ENCODE measurements at regions not wholly inside any gene's neighbourhood (a gene's known extent, or its start where the extent isn't known, plus 50 kb on each side); places are given as distances from the start of the nearest gene placed in this dataset.

DNA sequence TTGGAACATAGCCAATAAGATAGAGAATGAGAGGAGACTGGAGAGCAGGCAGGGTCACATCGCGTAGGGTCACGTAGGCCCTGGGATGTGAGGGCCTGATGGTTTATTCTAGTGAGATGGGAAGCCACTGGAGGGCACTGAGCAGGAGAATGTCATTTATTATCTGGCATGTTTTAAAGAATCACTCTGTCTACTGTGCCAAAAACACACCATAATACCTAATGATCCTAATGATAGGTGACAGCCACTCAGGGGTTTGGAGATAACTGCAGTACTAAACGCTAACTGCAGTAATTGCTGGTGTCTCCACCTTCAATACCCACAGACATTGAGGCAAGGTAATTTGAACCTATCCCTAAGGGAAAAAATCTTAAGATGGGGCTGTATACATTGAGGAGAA is 185.4 kb downstream of the TTLL7 start:
- DNase-seq, result no peak

DNA sequence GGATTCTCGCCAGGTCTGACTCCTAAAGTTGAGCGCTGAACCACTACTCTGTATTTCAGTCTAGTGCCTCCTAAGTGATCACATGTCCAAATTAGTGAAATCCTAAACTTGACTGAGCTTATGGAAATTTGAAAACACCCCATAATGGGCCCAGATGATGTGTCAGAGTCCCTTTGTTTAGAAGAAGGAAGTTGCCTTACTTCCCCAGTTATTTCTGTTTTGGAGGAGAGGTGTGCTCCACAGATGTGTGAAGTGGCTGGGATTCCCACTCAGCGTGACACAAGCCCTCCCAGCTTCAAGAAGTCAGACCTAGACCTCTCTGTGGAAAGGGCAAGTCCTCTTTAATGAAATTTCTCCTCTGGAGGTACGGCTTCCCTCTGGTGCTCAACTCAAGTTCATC is 188.8 kb downstream of the TTLL7 start:
- no peak for DNase-seq

DNA sequence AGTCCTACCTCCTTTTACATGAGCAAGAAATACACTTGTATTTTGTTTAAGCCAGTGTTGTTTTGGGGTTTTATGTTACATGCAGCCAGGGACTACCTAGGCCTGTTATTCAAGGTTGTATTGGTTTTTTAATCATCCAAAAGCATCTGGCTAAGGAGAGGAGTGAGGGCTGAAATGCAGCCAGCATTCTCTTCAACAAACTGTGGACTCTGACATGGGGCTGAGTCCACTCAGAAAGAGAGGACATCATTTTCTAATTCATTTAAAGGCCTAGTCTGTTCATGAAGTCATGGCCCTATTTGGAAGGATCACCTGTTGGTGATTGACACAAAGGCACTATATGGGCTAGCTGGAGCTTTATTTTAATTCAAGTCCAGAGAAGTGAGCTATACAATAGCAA is 190.4 kb downstream of the TTLL7 start:
- no peak for DNase-seq

DNA sequence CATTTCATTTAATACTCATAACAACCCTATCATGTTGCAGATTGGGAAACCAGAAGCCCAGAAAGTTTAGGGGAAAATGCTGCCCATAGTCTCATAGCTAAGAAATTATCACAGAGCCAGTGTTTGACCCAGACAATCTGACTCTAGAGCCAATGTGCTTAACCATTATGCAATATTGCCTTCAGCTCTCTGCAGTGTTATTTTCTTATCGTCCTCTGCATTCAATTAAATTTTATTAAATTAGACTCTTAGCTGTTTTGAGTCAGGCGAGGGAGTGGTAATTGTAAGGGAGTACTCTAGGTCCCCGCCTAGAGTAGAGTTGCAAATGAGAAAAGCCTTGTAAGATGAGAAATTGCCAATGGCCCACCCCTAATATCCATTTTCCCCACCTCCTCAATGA is 191.1 kb downstream of the TTLL7 start:
- DNase-seq, result no peak

DNA sequence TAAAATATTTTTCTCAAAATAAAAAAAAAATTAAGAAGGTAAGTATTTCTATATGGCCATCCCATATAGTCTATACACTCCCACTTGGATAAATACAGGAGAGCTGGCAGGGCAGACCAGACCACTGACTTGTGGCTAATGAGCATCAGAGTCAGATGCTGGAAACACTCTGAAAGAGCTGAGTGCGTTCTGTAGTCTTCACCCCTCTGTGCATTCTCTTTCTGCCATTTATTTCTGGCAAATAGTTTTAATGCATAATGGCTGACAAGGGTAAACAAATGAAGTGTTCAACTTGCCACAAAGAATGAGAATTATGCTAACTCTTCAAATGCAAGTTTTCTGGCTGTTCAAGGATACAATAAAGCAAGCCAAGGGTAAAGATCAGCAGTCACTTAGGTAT is 191.7 kb downstream of the TTLL7 start:
- DNase-seq, result no peak

DNA sequence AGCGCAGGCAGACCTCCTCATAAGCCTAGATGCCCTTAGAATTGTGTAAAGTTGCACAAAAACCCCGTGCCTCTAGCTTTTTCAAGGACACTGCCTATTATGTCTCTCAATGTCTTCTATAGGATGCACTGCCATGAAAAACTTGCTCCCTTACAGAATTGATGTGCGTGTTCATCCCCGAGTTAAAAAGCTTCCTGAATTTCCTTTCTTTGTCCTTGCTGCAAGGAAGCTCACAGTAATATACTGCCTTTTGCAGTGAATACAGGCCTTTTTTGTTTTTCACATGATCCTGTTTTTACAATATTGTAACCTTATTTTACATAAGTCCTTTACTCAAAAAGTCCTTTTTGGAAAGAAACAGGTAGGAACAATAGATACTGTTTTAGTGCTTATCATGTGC is 193.0 kb downstream of the TTLL7 start:
- DNase-seq, result no peak

DNA sequence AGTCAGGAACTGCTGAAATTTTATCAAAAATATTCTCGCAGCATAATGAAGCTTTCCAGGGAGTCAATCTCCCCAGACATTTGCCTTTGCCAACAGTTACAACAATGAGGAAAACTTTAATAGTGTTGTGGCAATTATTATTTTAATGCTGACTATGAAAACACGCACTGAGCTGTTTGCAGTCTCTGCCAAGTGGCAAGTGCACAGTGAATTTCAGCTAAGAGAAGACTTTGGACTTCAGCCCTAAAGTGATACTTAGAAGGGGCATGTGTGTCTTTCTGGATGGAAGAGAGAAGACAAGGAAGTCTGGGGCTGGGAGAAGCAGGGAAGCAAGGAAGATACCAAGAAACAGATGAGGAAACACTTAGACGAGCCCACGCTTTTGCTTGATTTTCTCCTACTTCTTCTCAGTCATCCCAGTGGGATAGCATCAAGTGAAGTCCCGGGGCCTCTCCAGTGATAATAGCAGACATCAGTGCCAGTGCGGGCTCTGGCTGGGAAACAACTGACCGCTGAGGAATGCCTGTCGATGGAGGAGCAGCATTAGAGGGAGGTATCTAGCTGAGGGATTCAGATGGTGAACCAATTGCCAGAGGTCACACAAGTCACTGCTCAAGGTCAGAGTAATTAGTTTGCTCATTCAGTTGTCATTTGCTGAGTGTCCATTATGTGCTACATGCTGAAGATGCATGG is 196.3 kb downstream of the TTLL7 start:
- DNase-seq, result no peak

DNA sequence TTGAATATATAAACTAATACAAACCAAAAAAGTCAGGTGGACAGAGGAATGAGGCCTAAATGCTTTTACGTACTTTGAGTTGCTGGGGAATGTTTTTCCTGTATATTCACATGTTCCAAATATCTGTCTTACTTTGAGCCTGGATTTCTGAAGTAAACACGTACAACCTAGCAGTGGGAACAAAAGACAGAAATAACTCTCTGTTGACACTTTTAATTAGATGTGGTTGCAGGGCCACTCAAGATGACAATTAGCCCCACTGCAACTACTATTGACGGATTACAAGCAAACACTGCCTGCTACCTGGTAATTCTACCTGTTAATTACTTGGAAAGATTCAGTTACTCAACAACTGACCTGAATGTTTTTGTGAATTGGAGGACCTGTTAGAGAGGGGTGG is 196.9 kb downstream of the TTLL7 start:
- DNase-seq, result no peak

DNA sequence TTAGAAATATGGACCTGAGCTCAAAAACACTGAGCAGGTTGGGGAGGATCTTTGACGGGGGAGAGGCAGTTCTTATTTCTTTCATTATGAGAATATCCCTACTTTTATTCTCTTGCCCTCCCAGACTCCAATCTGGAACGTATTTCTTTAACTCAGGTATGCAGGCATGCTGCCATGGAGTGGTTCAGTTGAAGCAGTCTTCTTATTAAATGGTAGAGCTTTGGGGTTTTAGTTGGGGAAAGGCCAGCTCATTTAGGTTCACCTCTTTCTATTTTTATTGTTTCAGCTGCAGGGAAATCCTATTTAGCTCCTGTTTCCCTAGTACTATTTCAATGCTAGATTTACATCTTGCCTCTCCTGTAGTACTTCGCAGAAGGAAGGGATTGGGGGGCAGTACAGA is 198.9 kb downstream of the TTLL7 start:
- DNase-seq, result no peak

DNA sequence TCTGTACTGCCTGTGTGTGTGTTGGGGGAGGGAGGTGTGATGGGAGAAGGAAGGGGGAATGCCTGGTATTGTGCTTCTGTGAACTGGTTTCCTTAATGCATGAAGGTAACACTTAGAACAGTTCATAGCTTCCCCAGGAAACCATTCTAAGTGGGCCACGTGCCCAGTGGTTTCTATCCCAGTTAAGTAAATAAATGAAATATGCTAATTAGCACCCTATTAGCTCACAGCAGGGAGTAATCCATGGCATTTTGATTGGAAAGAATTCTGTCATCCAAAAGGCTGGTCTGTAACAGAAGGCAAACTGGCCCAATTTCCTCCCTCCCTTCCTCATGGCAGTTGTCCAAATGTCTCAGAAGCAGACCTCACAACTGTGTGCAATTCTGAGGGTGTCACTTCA is 199.3 kb downstream of the TTLL7 start:
- no peak for DNase-seq

DNA sequence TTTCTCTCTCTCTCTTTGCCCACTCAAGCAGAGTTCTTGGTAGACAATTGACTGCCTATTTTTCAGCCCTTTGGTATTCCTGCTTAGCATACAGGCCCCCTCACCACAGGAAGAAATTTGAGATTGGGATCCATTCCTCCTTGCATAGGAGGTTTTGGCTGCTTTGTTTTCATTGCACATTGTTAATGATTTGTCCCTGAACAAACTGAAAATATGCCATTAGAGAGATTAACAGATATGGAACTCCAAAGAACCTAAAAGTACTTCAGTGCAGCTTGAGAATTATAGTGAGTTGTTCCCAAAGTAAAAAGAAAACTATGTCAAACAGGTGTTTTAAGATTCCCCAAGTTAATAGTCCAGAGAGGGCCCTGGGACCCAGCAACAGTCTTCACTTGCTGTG is 200.0 kb downstream of the TTLL7 start:
- no peak for DNase-seq

DNA sequence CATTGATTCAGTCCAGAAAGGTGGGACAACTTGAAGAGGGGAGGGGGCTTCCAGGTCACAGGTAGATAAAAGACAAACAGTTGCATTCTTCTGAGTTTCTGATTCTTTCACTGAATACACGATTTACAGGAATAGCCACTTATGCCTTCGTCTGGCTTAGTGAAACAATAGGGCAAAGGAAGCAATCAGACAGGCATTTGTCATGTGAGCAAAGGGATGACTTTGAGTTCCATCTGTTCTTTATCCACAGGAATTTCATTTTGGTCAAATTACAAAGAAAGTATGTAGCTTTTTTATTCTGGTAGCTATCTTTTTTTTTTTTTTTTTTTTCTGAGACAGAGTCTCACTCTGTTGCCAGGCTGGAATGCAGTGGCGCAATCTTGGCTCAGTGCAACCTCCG is 202.5 kb downstream of the TTLL7 start:
- no peak for DNase-seq

DNA sequence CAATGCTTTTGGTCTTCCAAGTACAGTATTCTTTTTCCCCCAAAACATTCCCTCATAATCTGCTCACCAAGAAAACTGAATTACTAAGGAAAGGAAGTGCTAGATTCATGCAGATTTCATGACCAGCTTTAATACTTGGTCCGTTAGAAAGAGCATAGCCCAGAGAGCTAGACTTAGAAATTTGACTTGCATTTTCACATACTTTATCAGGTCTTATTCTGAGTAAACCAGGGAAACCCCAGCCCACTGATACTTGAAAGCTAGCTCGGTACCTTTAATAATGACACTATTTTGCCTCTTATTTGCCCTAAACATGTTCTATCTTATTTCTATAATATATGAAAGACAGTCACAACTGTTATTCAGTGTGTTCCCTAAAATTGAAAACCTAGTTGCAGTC is 204.5 kb downstream of the TTLL7 start:
- DNase-seq, result no peak

DNA sequence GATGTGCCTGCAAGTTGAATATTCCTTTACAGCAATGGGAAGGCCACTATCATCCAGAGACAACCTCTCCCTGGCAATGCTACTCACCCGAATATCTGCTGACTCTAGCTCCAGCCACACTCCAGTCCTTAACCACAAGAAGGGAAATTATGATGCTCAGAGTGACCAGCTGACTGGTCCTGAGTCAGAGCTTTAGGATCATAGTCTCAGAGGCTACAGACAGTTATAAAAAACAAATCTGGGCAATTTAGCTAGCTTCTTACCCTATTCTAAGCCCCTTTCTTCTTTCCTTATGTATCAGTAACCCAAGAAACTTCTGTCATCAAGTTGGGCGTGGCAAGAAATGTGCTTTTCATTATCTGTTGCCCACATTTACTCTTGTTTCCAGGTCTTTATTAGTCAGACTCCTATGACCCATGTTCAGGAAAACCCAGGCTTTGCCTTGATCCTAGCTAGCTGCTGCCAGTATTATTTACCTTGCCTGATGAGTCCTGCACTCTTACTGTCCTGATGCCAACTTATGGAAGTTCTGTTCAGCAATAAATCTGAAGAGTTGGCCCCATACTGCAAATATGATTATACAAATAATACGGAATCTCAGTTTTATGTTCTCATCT is 207.0 kb downstream of the TTLL7 start:
- DNase-seq, result no peak

DNA sequence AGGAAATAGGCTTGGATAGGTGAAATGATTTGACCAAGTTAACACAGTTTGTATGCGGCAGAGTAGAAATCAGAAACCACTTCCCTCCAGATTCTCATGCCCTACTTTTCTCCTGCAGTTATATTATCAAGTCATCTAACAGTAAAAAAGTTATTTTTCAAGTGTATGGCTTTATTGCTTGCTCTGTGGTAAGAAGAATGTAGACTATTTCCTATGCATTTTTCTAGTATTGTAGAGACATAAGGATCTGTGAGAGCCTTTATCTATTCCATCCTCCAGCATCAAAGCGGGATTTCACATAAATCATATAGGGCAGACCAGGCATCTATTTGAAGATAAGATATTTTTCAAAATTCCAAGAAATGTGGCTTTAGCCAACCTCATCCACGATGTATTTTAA is 208.5 kb downstream of the TTLL7 start:
- DNase-seq, result no peak

DNA sequence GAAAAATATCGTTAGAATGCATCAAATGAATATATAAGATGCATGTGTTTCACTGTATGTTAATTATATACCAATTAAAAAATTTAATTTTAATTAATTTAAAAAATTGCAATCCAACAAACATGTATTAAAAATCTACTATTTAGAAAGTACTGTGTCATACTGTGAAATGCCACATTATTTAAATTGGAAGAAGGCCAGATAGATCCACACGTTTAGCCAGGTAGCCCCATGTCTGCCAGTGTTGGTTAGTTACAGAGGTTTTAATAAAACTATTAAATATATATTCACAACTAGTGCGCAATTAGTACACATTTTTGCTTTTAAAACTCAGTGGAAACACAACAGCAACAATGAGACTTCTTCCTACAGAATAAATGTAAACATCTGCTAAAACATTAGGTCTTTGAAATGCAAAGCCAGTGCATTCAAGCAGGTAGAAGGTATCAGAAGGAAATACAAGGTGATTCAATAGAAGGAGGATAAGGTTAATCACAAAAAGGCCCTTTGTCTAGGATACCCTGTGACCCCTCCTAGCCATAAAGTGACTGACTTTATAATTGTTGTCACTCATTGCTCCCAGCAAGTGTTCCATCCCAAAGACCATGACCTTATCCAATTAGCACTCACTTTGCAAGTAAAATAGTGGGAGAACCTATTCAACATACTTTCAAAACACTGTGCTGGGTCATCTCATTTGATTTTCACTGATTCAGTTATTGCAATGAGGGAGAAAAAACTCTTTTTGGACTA is 211.5 kb downstream of the TTLL7 start:
- DNase-seq, result no peak

DNA sequence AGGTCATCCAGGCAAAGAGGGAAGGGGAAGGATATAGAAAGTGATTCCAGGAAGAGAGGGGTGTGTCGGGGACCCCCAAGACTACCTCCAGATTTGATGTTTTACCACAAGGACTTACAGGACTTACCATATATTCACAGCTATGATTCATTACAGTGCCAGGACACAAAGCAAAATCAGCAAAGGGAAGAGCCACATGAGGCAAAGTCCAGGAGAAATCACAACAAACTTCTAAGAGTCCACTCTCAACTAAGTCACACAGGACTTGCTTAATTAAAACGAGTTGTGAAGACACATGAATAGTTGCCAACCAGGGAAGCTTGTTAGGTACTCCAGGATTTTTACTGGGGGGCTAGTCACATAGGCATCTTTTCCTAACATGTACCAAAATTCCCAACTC is 217.3 kb downstream of the TTLL7 start:
- no peak for DNase-seq

DNA sequence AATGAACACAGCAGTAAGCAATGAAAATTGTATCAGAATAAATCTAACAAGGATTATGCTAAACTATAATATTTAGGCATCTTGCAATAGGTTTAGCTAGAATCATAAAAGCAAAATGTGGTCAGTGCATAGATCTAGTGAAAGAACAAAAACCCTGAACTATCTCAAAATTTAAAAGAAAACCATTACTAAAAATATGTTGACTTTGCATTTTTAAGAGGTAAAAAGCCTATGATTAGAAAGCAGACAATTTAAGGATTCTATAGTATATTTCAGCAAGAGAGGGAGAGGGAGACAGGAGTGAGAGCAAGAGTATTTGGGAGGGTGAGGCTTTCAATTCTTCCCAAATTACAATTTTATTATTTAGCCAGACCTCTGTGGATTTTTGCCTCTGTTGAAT is 219.4 kb downstream of the TTLL7 start:
- no peak for DNase-seq

DNA sequence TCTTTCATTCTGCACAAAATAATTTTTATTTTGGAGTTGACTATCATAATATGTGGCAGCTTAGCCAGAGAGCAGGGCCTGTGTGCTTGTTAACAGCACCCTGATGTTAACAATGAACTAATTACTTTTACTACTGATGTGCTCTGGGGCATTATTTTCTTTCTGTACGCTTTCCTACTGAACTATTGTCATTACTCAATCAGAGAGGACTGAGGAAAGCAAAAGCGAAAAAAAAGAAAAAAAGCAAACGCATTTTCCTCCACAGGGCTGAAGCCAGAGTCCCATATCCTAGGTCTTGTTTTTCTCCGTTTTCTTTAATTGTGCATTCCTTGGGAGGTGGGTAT is 221.2 kb downstream of the TTLL7 start:
- DNase-seq, result no peak

DNA sequence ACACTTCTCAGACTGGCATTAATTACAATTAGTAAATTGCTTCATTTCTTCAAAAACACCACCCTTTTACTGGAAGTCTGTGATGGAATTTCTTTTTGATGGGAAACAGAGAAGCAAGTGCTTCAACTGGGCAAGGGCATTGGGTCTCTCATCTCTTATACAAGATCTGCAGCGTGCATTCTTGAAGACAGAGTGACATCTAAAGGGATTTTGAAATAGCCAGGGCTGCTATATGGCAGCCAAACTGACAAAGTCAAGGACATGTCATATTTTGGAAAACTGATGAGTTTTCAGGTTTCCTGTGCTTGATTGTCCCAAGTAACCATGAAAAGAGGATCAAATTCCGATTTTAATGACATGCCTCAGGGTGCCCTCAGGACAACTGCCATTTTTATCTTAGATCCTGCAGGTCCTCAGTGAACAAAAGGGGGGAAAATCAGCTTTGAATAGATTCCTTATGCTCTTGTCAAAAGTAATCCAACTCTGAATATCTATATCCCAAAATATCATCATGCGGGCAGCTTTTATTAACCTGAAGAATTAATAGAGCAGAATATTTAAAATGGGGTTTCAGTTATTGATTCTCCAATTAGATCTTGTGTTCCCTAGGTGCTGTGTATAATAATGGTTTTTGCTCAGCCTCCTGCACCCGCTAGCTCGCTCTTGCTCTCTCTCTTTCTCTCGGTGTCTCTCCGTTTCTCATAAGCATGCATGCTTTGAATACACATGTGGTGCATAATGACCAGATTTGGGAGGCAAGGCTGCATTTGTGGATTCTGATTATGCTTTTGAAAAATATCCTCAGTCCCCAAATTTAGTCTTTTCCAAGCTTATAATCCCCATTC is 221.8 kb downstream of the TTLL7 start:
- DNase-seq, result no peak

DNA sequence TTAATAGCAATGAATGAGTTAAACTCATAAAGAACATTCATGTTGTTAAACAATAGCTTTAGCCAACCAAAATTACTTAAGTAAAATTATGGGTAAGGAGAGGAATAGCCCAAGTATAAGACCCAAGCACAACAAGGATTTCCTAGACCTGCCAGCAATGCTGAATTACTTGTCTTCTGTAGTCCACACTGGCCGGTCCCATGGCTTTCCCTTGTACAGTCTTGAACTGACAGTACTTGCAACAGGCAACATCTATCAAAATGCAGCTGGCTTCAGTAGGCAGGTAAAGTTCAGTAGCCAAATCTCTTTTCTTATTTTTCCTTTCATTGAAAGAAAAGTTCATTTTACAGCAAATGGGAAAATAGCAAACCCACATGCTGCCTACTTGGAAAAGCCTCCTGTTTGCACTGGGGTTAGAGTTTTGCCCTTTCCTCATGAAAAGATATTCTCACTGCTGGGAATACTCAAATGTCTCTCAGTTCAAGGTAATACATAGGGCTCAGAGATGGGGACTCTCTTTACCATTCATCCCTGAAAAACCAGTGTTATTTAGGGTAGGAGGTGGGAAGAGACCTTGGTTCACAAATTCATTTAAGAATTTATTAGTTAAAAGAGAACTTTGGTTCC is 222.8 kb downstream of the TTLL7 start:
- DNase-seq, result no peak

DNA sequence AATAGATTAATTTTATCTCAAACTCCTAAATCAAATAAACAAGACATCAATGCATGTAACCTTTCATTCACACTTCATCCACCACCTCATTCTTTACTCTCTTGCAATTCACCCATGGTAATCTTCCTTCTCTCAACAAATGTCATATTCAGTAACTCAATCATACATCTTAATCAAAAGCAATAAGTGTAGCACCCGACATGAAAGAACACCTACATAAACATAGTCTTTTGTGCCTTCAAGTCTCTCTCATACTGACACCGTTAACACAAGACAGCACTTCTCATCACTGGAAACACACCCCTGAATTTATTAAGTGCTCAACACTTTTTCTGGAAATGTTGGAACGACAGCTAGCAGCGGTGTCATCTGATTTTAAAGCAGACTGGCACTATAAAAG is 225.9 kb downstream of the TTLL7 start:
- no peak for DNase-seq

DNA sequence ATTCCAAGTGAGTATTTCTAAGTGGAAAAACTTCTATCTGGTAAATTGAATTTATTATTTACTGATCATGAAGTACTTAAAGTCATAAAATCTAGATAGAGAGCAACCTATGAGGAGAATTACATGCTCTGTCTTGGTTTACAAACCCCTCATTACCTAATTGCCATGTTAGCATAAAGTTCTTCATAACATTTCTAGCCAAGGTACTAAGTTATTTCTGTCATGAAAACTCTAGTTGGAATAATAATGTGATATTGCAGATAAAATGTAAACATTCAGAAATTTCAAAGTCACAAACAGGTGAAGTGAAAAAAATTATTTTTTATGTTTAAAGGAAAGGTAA is 228.6 kb downstream of the TTLL7 start:
- DNase-seq, result no peak

Data from stimulated activated CD8-positive, alpha-beta memory T cell treated with anti-CD3 and anti-CD28 coated beads, Interleukin-4, amount 100 ng/mL, for 48 hours (primary cell).